H1 (cell line): ENCODE measurements at regions not wholly inside any gene's neighbourhood (a gene's known extent, or its start where the extent isn't known, plus 50 kb on each side); places are given as distances from the start of the nearest gene placed in this dataset.
"Not testable (repeated sequence)": the region's sequence is repeated elsewhere in the genome, so short reads cannot be mapped to it uniquely, and the experiment has no call there.

Experiments
- CBX5 ChIP-seq: fragments of 300-800, 300-1000 bp; sonication (generic); IDR thresholded peaks from 2 replicates; pipeline ENCODE4 v1.7.1; 2016; ENCODE audit warnings: antibody characterized with exemption, low read length, low read depth
- HDAC6 ChIP-seq: IDR thresholded peaks from one replicate; pipeline ENCODE4 v1.7.1; 2012; ENCODE audit warnings: low read depth, mild to moderate bottlenecking, inconsistent platforms, low read length, moderate library complexity
- JUN ChIP-seq: IDR thresholded peaks from 2 replicates; pipeline ENCODE4 v1.6.1; 2011; ENCODE audit warnings: low read depth, mild to moderate bottlenecking, improper control_type of control experiment, low read length
- NRF1 ChIP-seq: IDR thresholded peaks from 2 replicates; pipeline ENCODE4 v1.6.1; 2011; ENCODE audit warnings: mild to moderate bottlenecking, low read depth, low read length, improper control_type of control experiment
- POLR2A ChIP-seq, 2 experiments: IDR thresholded peaks; 1 replicate in 1 of 2; 2 replicates in 1 of 2; pipeline ENCODE4 v1.6.1; 2011; ENCODE audit warnings: low read depth in 2 of 2, low read length in 2 of 2, mild to moderate bottlenecking in 2 of 2; ENCODE audit errors: control extremely low read depth in 1 of 2
- POLR2AphosphoS5 ChIP-seq: IDR thresholded peaks from 2 replicates; pipeline ENCODE4 v1.6.1; 2011; ENCODE audit warnings: low read depth, low read length
- RAD21 ChIP-seq, 2 experiments: IDR thresholded peaks in 1 of 2; conservative IDR thresholded peaks in 1 of 2; 2 replicates each; pipeline ENCODE4 v1.6.1; 2011; ENCODE audit warnings: low read depth in 2 of 2, low read length in 2 of 2, improper control_type of control experiment in 1 of 2, inconsistent platforms in 1 of 2, mild to moderate bottlenecking in 1 of 2, moderate library complexity in 1 of 2
- SUZ12 ChIP-seq: fragments of 200-600 bp; sonication (generic); IDR thresholded peaks from 2 replicates; pipeline ENCODE4 v1.6.1; 2012; ENCODE audit warnings: mild to moderate bottlenecking, inconsistent platforms, low read length, moderate library complexity, mixed read lengths
- TF ChIP-seq, protein P1 (sequence below): IDR thresholded peaks from 2 replicates; pipeline ENCODE4 v1.6.1; 2011; ENCODE audit warnings: low read depth, mild to moderate bottlenecking, low read length; ENCODE audit not compliant: insufficient read depth
- TF ChIP-seq, protein P2 (sequence below), 3 experiments: IDR thresholded peaks; 1 replicate in 2 of 3; 2 replicates in 1 of 3; pipeline versions ENCODE4 v1.5.1 to v1.6.1; 2011; ENCODE audit warnings: low read length in 3 of 3, mild to moderate bottlenecking in 3 of 3, inconsistent platforms in 2 of 3, low read depth in 1 of 3, moderate library complexity in 1 of 3; ENCODE audit not compliant: insufficient read depth in 1 of 3; ENCODE audit errors: control extremely low read depth in 1 of 3
- TF ChIP-seq, protein P3 (sequence below): IDR thresholded peaks from 2 replicates; pipeline ENCODE4 v1.6.1; 2012; ENCODE audit warnings: inconsistent platforms

DNA sequence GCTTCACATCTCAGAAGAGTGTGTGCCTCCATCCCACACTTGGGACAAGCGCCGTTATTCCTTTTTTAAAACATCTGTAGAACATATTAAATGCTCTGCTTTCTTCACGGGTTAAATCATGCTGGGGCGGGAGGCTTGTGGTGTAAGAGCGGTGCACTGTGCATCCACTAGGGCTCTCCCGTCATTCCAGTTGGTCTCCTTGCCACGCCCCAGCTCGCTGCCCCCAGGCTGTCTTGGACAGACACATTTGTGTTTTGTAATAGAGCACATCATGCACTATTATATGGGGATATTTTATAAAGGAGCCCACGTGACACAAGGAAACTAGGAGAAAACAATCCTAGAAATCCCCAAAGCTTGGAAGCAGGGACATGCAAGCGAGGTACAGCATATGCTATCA is 87.7 kb upstream of the PLGLB2 start:
- TF ChIP-seq, protein P1, sequence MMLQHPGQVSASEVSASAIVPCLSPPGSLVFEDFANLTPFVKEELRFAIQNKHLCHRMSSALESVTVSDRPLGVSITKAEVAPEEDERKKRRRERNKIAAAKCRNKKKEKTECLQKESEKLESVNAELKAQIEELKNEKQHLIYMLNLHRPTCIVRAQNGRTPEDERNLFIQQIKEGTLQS: not testable (repeated sequence)
- TF ChIP-seq NRF1; RAD21 (IDR thresholded peaks at IDR 0.05 in 1 of 2, conservative IDR thresholded peaks at IDR 0.05 in 1 of 2; ENCODE audit: low read depth in 2 of 2, low read length in 2 of 2); POLR2AphosphoS5; CBX5; POLR2A (IDR thresholded peaks at IDR 0.05; ENCODE audit: control extremely low read depth in 1 of 2, low read depth in 2 of 2, low read length in 2 of 2); JUN; HDAC6; SUZ12: not testable (repeated sequence)
- TF ChIP-seq, protein P2, sequence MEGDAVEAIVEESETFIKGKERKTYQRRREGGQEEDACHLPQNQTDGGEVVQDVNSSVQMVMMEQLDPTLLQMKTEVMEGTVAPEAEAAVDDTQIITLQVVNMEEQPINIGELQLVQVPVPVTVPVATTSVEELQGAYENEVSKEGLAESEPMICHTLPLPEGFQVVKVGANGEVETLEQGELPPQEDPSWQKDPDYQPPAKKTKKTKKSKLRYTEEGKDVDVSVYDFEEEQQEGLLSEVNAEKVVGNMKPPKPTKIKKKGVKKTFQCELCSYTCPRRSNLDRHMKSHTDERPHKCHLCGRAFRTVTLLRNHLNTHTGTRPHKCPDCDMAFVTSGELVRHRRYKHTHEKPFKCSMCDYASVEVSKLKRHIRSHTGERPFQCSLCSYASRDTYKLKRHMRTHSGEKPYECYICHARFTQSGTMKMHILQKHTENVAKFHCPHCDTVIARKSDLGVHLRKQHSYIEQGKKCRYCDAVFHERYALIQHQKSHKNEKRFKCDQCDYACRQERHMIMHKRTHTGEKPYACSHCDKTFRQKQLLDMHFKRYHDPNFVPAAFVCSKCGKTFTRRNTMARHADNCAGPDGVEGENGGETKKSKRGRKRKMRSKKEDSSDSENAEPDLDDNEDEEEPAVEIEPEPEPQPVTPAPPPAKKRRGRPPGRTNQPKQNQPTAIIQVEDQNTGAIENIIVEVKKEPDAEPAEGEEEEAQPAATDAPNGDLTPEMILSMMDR (IDR thresholded peaks at IDR 0.05; ENCODE audit: control extremely low read depth in 1 of 3, insufficient read depth in 1 of 3, low read depth in 1 of 3, low read length in 3 of 3): not testable (repeated sequence)
- TF ChIP-seq, protein P3, sequence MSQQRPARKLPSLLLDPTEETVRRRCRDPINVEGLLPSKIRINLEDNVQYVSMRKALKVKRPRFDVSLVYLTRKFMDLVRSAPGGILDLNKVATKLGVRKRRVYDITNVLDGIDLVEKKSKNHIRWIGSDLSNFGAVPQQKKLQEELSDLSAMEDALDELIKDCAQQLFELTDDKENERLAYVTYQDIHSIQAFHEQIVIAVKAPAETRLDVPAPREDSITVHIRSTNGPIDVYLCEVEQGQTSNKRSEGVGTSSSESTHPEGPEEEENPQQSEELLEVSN: not testable (repeated sequence)
